Fibroblast of lung (primary cell): ENCODE measurements at regions not wholly inside any gene's neighbourhood (a gene's known extent, or its start where the extent isn't known, plus 50 kb on each side); places are given as distances from the start of the nearest gene placed in this dataset.

Source experiments
- EZH2 ChIP-seq: IDR thresholded peaks from 2 replicates; pipeline ENCODE4 v1.5.1; 2012; ENCODE audit warnings: low read length, control low read depth, mild to moderate bottlenecking; ENCODE audit errors: missing control alignments
- TF ChIP-seq, protein P1 (sequence below), 2 donors: IDR thresholded peaks in 1 of 2; conservative IDR thresholded peaks in 1 of 2; 1 replicate in 1 of 2; 2 replicates in 1 of 2; pipeline ENCODE4 v1.5.1; 2011 to 2012; ENCODE audit warnings: low read length in 2 of 2, control low read depth in 1 of 2, inconsistent platforms in 1 of 2, low read depth in 1 of 2, mild to moderate bottlenecking in 1 of 2

DNA sequence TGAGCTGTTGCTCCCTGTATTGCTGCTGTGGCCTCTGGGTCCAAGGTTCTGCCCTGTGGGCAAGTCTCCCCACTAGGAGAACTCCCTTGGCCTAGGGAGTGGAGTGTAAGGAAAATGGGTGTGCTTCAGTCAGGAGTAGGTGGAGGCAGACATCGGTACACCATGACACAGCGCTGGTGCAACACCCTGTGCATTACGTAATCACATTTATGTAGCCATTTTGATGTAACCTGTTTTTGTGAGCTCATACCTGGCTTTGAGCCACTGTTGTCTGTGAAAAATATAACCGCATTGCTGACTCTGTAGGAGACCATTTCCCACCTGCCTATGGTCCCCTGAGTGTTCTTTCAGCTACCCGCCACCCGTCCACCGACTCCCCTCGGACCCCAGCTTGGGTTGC lies 700.5 kb upstream of the AGA start:
- TF ChIP-seq, protein P1, sequence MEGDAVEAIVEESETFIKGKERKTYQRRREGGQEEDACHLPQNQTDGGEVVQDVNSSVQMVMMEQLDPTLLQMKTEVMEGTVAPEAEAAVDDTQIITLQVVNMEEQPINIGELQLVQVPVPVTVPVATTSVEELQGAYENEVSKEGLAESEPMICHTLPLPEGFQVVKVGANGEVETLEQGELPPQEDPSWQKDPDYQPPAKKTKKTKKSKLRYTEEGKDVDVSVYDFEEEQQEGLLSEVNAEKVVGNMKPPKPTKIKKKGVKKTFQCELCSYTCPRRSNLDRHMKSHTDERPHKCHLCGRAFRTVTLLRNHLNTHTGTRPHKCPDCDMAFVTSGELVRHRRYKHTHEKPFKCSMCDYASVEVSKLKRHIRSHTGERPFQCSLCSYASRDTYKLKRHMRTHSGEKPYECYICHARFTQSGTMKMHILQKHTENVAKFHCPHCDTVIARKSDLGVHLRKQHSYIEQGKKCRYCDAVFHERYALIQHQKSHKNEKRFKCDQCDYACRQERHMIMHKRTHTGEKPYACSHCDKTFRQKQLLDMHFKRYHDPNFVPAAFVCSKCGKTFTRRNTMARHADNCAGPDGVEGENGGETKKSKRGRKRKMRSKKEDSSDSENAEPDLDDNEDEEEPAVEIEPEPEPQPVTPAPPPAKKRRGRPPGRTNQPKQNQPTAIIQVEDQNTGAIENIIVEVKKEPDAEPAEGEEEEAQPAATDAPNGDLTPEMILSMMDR (conservative IDR thresholded peaks at IDR 0.05 in 1 of 2, IDR thresholded peaks at IDR 0.05 in 1 of 2; ENCODE audit: low read depth in 1 of 2, low read length in 2 of 2), result no peak
- TF ChIP-seq EZH2, result no peak
